GM13976 (cell line): ENCODE measurements at regions not wholly inside any gene's neighbourhood (a gene's known extent, or its start where the extent isn't known, plus 50 kb on each side); places are given as distances from the start of the nearest gene placed in this dataset.

ENCODE experiments used
- DNase-seq: peaks from one replicate; pipeline ENCODE4 v3.0.0; 2012; ENCODE audit warnings: low spot score
- in situ Hi-C: fragments of 300-500 bp; cut with MboI; formaldehyde crosslinking; loops from one replicate; pipeline ENCODE4 v1.12.0; 2022; ENCODE audit warnings: low sequenced_read_pairs, mixed read lengths, inconsistent platforms; ENCODE audit not compliant: unreplicated experiment
- TF ChIP-seq, protein P1 (sequence below): IDR thresholded peaks from 2 replicates; pipeline ENCODE4 v1.5.1; 2012; ENCODE audit warnings: borderline replicate concordance, mild to moderate bottlenecking; ENCODE audit not compliant: insufficient read depth; ENCODE audit errors: extremely low read depth, missing control alignments, control extremely low read depth

GRCh38 chr2:2749206-2749598, 418.1 kb upstream of the MYT1L start:
- TF ChIP-seq, protein P1, sequence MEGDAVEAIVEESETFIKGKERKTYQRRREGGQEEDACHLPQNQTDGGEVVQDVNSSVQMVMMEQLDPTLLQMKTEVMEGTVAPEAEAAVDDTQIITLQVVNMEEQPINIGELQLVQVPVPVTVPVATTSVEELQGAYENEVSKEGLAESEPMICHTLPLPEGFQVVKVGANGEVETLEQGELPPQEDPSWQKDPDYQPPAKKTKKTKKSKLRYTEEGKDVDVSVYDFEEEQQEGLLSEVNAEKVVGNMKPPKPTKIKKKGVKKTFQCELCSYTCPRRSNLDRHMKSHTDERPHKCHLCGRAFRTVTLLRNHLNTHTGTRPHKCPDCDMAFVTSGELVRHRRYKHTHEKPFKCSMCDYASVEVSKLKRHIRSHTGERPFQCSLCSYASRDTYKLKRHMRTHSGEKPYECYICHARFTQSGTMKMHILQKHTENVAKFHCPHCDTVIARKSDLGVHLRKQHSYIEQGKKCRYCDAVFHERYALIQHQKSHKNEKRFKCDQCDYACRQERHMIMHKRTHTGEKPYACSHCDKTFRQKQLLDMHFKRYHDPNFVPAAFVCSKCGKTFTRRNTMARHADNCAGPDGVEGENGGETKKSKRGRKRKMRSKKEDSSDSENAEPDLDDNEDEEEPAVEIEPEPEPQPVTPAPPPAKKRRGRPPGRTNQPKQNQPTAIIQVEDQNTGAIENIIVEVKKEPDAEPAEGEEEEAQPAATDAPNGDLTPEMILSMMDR: no peak
- in situ Hi-C loops: no loop called here
- DNase-seq: no peak

DNA sequence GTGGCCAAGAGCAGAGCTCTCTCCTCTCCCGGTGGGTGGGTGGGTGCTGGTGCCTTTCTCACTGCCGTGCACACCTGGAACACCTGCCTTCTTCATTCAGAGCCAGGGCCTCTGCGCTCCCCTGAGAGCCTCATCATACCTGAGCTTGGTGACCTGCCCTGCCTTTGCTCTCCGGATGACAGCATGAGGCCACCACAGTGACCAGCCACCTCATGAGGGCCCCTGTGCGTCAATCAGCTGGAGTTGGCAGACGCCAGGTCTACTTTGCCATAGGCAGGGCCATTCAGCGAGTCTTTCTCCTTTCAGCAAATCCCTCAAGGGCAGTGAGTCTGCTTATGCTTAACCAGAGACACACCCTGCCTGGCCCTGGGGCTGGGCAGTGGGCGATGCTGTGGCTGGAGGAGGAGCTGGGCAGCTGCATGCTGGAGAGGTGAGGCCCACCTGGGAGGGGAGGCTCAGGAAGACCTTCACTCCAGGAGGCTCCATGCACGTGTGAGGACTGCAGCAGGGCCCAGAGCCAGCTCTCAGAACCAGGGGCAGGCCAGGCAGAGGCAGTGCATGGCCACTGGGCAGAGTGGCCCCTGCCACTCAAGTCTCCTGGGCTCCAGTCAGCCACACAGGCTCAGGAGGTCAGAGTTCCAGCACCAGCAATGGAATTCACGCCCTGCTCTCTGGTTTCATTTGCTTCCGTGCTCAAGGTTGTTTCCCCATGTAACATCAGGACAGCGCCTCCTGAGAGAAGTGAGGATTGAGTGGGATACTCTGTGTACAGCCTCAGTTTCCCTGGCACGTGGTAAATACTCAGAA, 417.5 kb upstream of the MYT1L start:
- no peak for DNase-seq
- in situ Hi-C loops: no loop called here
- TF ChIP-seq, protein P1: no peak

GRCh38 chr2:2747797-2748301, 416.8 kb upstream of the MYT1L start:
- DNase-seq: no peak
- in situ Hi-C loops: no loop called here
- TF ChIP-seq, protein P1: no peak

DNA sequence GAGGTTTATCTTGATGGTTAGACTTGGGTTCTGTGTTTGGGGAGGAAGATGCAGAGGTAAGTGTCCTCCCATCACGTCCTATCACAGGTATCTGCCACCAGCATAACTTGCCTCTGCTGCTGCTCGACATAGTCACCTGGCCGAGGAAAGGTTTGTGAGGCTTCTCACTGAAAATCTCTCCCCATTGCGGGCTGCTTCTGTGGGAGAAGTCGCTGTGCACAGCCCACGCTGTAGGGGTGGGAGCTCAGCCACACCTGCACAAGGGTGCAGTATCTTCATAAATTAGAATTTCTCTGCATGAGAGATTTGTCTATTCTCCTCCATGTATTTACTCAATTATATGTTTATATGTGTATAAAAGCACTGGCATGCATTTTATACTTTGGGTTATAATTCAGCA, 415.7 kb upstream of the MYT1L start:
- DNase-seq: no peak
- in situ Hi-C loops: no loop called here
- TF ChIP-seq, protein P1: no peak

- DNase-seq: no peak
- TF ChIP-seq, protein P1: no peak
- in situ Hi-C loops: no loop called here
Observed at GRCh38 chr2:2744958-2745715, 414.1 kb upstream of the MYT1L start.

GRCh38 chr2:2744107-2744506, 413.0 kb upstream of the MYT1L start:
- TF ChIP-seq, protein P1: no peak
- in situ Hi-C loops: no loop called here
- DNase-seq: no peak
